Karpas-422 (cell line): ENCODE measurements at regions not wholly inside any gene's neighbourhood (a gene's known extent, or its start where the extent isn't known, plus 50 kb on each side); places are given as distances from the start of the nearest gene placed in this dataset. TPM values are rescaled to one million over a fixed set of nuclear protein-coding genes. Genes with fewer than 3 reads are reported as not detected.

Experiments
- DNase-seq: peaks from one replicate; pipeline ENCODE4 v3.0.0-alpha.2; 2015
- H2AFZ ChIP-seq: fragments of 200-600 bp; sonication (generic); 2 replicates; pipeline ENCODE4 v1.6.1; 2014; ENCODE audit warnings: antibody characterized with exemption, low read length, mixed read lengths
- H3K27ac ChIP-seq: fragments of 200-600 bp; sonication (generic); 2 replicates; pipeline ENCODE4 v1.5.1; 2014; ENCODE audit warnings: mild to moderate bottlenecking, low read length, moderate library complexity
- H3K27me3 ChIP-seq: fragments of 200-600 bp; sonication (generic); 2 replicates; pipeline ENCODE4 v1.6.1; 2014; ENCODE audit warnings: low read length, mixed read lengths
- H3K36me3 ChIP-seq: fragments of 200-600 bp; sonication (generic); 2 replicates; pipeline ENCODE4 v1.6.1; 2014; ENCODE audit warnings: low read length, mixed read lengths; ENCODE audit not compliant: insufficient read depth
- H3K4me1 ChIP-seq: fragments of 200-600 bp; sonication (generic); 2 replicates; pipeline ENCODE4 v1.6.1; 2014; ENCODE audit warnings: mild to moderate bottlenecking, low read length, mixed read lengths
- H3K4me2 ChIP-seq: fragments of 200-600 bp; sonication (generic); 2 replicates; pipeline ENCODE4 v1.6.1; 2014; ENCODE audit warnings: low read length, low read depth, mild to moderate bottlenecking; ENCODE audit not compliant: poor library complexity, severe bottlenecking
- H3K4me3 ChIP-seq: fragments of 200-600 bp; sonication (generic); 2 replicates; pipeline ENCODE4 v1.5.1; 2014; ENCODE audit warnings: mild to moderate bottlenecking, antibody characterized with exemption, low read length, mixed read lengths
- H3K79me2 ChIP-seq: fragments of 200-600 bp; sonication (generic); 2 replicates; pipeline ENCODE4 v1.6.1; 2014; ENCODE audit warnings: mild to moderate bottlenecking, low read length, mixed read lengths
- H3K9ac ChIP-seq: fragments of 200-600 bp; sonication (generic); 2 replicates; pipeline ENCODE4 v1.6.0; 2014; ENCODE audit warnings: low read length
- H3K9me2 ChIP-seq: fragments of 200-600 bp; sonication (generic), shearing (Covaris generic); replicated peaks from 2 replicates; pipeline ENCODE4 v1.6.0; 2014; ENCODE audit warnings: mild to moderate bottlenecking, low read length, moderate library complexity; ENCODE audit not compliant: insufficient read depth
- H3K9me3 ChIP-seq: fragments of 300-700, 200-600 bp; sonication (generic); 2 replicates; pipeline ENCODE4 v1.6.1; 2014; ENCODE audit warnings: low read length, mixed read lengths
- H4K20me1 ChIP-seq: fragments of 200-600 bp; sonication (generic); 2 replicates; pipeline ENCODE4 v1.6.1; 2014; ENCODE audit warnings: mild to moderate bottlenecking, antibody characterized with exemption, low read length, low read depth; ENCODE audit not compliant: insufficient read depth
- small RNA-seq: library from RNA; depleted of rRNA; stranded (forward); fragments of <200 nt; gene quantifications from one replicate; pipeline ENCODE3, GENCODE V24; 2014

DNA sequence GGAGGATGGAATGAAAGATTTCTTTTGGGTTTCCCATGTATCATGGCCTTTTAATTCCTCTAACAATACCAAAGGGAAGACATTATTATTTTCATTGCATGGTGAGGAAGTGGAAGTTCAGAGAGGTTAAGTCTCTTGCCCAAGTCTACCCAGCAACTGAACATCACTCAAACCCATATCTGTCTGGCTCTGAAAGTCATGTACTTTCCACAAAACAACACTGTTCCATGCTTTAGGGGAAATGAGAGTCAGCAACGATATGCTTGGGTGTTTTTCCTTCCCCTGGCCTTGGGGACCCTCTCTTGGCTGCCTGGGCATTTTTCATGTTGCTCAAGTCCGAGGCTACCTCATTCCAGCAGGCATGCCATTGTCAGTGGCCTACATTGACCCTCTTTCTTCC lies 118.8 kb downstream of the ADTRP start:
- Histone ChIP-seq H3K9me2 (no peaks in the 10 kb centered on the region), H3K4me1 (peaks cover 16% of the 10 kb centered on the region), H3K27me3 (no peaks in the 10 kb centered on the region), H3K4me3 (no peak overlapping the region), H3K27ac (no peak overlapping the region), H4K20me1 (no peaks in the 10 kb centered on the region), H3K9me3 (no peaks in the 10 kb centered on the region), H3K9ac (no peak overlapping the region), H2AFZ (no peak overlapping the region), H3K4me2 (no peak overlapping the region), H3K79me2 (no peaks in the 10 kb centered on the region), H3K36me3 (no peaks in the 10 kb centered on the region)
- DNase-seq: no peak

DNA sequence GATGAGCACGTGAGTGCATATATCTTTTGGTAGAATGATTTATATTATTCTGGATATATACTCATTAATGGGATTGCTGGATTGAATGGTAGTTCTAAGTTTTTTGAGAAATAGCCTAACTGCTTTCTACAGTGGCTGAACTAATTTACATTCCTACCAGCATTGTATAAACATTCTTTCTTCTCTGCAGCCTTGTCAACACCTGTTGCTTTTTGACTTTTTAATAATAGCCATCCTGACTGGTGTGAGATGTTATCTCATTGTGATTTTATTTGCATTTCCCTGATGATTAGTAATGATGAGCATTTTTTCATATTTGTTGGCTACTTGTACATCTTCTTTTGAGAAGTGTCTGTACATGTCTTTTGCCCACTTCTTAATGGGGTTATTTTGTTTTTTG lies 116.3 kb downstream of the ADTRP start:
- Histone ChIP-seq H3K9me2 (no peaks in the 10 kb centered on the region), H3K9me3 (no peaks in the 10 kb centered on the region), H2AFZ (no peak overlapping the region), H3K4me3 (no peak overlapping the region), H3K36me3 (no peaks in the 10 kb centered on the region), H3K27ac (no peak overlapping the region), H4K20me1 (no peaks in the 10 kb centered on the region), H3K4me1 (no peaks in the 10 kb centered on the region), H3K4me2 (no peak overlapping the region), H3K79me2 (no peaks in the 10 kb centered on the region), H3K27me3 (no peaks in the 10 kb centered on the region), H3K9ac (no peak overlapping the region)
- DNase-seq: no peak

DNA sequence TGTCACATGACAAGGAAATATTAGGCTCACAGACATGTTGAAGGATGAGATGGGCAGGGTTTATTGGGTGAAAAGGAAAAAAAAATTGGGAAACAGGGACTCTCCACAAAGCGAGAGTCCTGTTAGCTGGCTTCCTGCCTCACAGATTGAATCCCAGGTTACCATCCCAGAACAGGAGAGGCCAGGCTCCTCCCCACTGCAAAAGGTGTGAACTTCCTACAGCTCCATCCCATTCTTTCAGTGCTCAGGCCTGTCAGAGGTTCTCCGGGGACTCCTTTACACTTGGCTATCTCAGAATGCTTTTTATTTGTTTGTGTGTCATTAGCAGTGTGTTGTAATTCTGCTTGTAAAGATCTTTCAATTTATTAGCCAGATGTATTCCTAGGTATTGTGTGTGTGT lies 115.1 kb downstream of the ADTRP start:
- no peak overlapping the region for H2AFZ ChIP-seq
- H3K4me1 ChIP-seq: no peaks in the 10 kb centered on the region
- no peak overlapping the region for H3K9ac ChIP-seq

More for the DNA sequence above, 115.1 kb downstream of the ADTRP start:
- Histone ChIP-seq H3K79me2 (no peaks in the 10 kb centered on the region), H3K4me3 (no peak overlapping the region), H3K27me3 (no peaks in the 10 kb centered on the region), H3K27ac (no peak overlapping the region), H4K20me1 (no peaks in the 10 kb centered on the region), H3K9me3 (no peaks in the 10 kb centered on the region), H3K36me3 (no peaks in the 10 kb centered on the region), H3K9me2 (no peaks in the 10 kb centered on the region), H3K4me2 (no peak overlapping the region)
- no peak for DNase-seq

Small RNAs in the stretch of these regions (small RNA-seq; reads per million reads assigned to genes)
- not detected for gene RF00017
